BE2C (cell line): ENCODE measurements at regions not wholly inside any gene's neighbourhood (a gene's known extent, or its start where the extent isn't known, plus 50 kb on each side); places are given as distances from the start of the nearest gene placed in this dataset.

ENCODE experiments used
- DNase-seq: peaks from one replicate; pipeline ENCODE4 v3.0.0-alpha.2; 2020
- H3K27me3 ChIP-seq: fragments of 250-450 bp; sonication (Bioruptor Pico); 2 replicates; pipeline ENCODE4 v1.5.1; 2020; ENCODE audit warnings: mild to moderate bottlenecking
- H3K36me3 ChIP-seq: fragments of 250-450 bp; sonication (Bioruptor Pico); 2 replicates; pipeline ENCODE4 v1.5.1; 2020; ENCODE audit warnings: mild to moderate bottlenecking
- H3K4me1 ChIP-seq: fragments of 250-450 bp; sonication (Bioruptor Pico); 2 replicates; pipeline ENCODE4 v1.5.1; 2020
- H3K4me3 ChIP-seq: 2 replicates; pipeline ENCODE4 v1.5.1; 2011; ENCODE audit warnings: low read depth, low read length
- H3K9me3 ChIP-seq: fragments of 250-450 bp; sonication (Bioruptor Pico); 2 replicates; pipeline ENCODE4 v1.5.1; 2020
- CTCF ChIP-seq: IDR thresholded peaks from 2 replicates; pipeline ENCODE4 v1.5.1; 2012; ENCODE audit warnings: mild to moderate bottlenecking, low read depth, low read length

GRCh38 chr4:157521906-157522305, 301.4 kb downstream of the GRIA2 start:
- Histone ChIP-seq H3K4me1 (no peaks in the 10 kb centered on the region), H3K27me3 (no peaks in the 10 kb centered on the region), H3K4me3 (no peak overlapping the region), H3K36me3 (no peaks in the 10 kb centered on the region), H3K9me3 (no peaks in the 10 kb centered on the region)
- no peak for TF ChIP-seq CTCF
- DNase-seq: no peak

GRCh38 chr4:157514711-157515110, 294.2 kb downstream of the GRIA2 start:
- Histone ChIP-seq H3K27me3 (no peaks in the 10 kb centered on the region), H3K9me3 (no peaks in the 10 kb centered on the region), H3K4me1 (no peaks in the 10 kb centered on the region), H3K4me3 (no peak overlapping the region), H3K36me3 (no peaks in the 10 kb centered on the region)
- peak; percentile 94 for TF ChIP-seq CTCF
- DNase-seq: peak; percentile 61

GRCh38 chr4:157509341-157509740, 288.8 kb downstream of the GRIA2 start:
- no peaks in the 10 kb centered on the region for H3K36me3 ChIP-seq
- no peak for TF ChIP-seq CTCF
- DNase-seq: no peak

GRCh38 chr4:157502656-157503055, 282.1 kb downstream of the GRIA2 start:
- no peak overlapping the region for H3K4me3 ChIP-seq
- H3K4me1 ChIP-seq: no peaks in the 10 kb centered on the region
- TF ChIP-seq CTCF: no peak
- H3K9me3 ChIP-seq: no peaks in the 10 kb centered on the region
- no peaks in the 10 kb centered on the region for H3K36me3 ChIP-seq
- no peak for DNase-seq
- no peaks in the 10 kb centered on the region for H3K27me3 ChIP-seq

More at GRCh38 chr4:157509341-157509740, 288.8 kb downstream of the GRIA2 start:
- H3K4me3 ChIP-seq: no peak overlapping the region
- no peaks in the 10 kb centered on the region for H3K9me3 ChIP-seq
- no peaks in the 10 kb centered on the region for H3K4me1 ChIP-seq
- H3K27me3 ChIP-seq: no peaks in the 10 kb centered on the region

GRCh38 chr4:157459785-157460184, 239.3 kb downstream of the GRIA2 start:
- Histone ChIP-seq H3K36me3 (no peaks in the 10 kb centered on the region), H3K4me1 (no peaks in the 10 kb centered on the region), H3K9me3 (no peaks in the 10 kb centered on the region), H3K4me3 (no peak overlapping the region), H3K27me3 (no peaks in the 10 kb centered on the region)
- no peak for DNase-seq
- no peak for TF ChIP-seq CTCF

GRCh38 chr4:157447195-157447594, 226.7 kb downstream of the GRIA2 start:
- no peak for DNase-seq
- H3K9me3 ChIP-seq: no peaks in the 10 kb centered on the region
- no peaks in the 10 kb centered on the region for H3K4me1 ChIP-seq
- H3K27me3 ChIP-seq: no peaks in the 10 kb centered on the region
- no peak for TF ChIP-seq CTCF
- no peak overlapping the region for H3K4me3 ChIP-seq
- H3K36me3 ChIP-seq: no peaks in the 10 kb centered on the region
